HepG2 (cell line): ENCODE measurements at regions not wholly inside any gene's neighbourhood (a gene's known extent, or its start where the extent isn't known, plus 50 kb on each side); places are given as distances from the start of the nearest gene placed in this dataset.

ENCODE experiments used
- ATAC-seq: fragments of 200-7000 bp; cut with Tn5 transposase; 3 replicates; pipeline ENCODE4 v1.9.1; 2020; ENCODE audit warnings: mild to moderate bottlenecking, moderate library complexity
- BruUV-seq: library from RNA; stranded (reverse); fragments of 400-500 nt; replicated peaks from 2 replicates; lab custom pipeline; 2021; lab: Mats Ljungman, UMichigan
- CTCF ChIA-PET: fragments of 300-600 bp; formaldehyde crosslinking; extraction: SDS; loops from one replicate; lab custom pipeline; 2021; ENCODE audit warnings: low total read pairs, inconsistent platforms, low intra/inter-chr PET ratio; lab: Yijun Ruan, JAX
- POLR2A ChIA-PET: fragments of 350-600 bp; sonication (Branson Sonifier 250); formaldehyde crosslinking; loops from one replicate; lab custom pipeline; 2020; ENCODE audit warnings: antibody characterized with exemption, inconsistent platforms; lab: Yijun Ruan, JAX
- DNase-seq: peaks from one replicate; pipeline ENCODE4 v3.0.0-alpha.2; 2015; ENCODE audit warnings: low spot score
- FAIRE-seq: peaks from 3 replicates; lab custom pipeline; 2011; peaks lifted over from hg19 to GRCh38; lab: Jason Lieb, UNC
- H2AFZ ChIP-seq: one replicate; pipeline ENCODE4 v1.6.1; 2011; ENCODE audit warnings: low read length, inconsistent platforms
- H3K27ac ChIP-seq: fragments of 300-600 bp; 3 replicates; pipeline ENCODE4 v1.8.0; 2011; ENCODE audit warnings: mixed run types, mild to moderate bottlenecking, mixed read lengths, low read length, inconsistent platforms; ENCODE audit not compliant: insufficient read depth; ENCODE audit errors: extremely low read length
- H3K27me3 ChIP-seq, 2 experiments: fragments of 200-600 bp in 1 of 2; 2 replicates in 1 of 2; 3 replicates in 1 of 2; pipeline versions ENCODE4 v1.6.0 to v1.8.0; 2011; ENCODE audit warnings: low read length in 2 of 2, mild to moderate bottlenecking in 2 of 2, moderate library complexity in 2 of 2, inconsistent platforms in 1 of 2; ENCODE audit not compliant: insufficient read depth in 2 of 2, control insufficient read depth in 1 of 2
- H3K36me3 ChIP-seq, 2 experiments: fragments of 200-600 bp in 1 of 2; replicated peaks in 1 of 2; 2 replicates in 1 of 2; 3 replicates in 1 of 2; pipeline versions ENCODE4 v1.5.1 to v1.8.0; 2011; ENCODE audit warnings: low read length in 2 of 2, inconsistent platforms in 1 of 2; ENCODE audit not compliant: insufficient read depth in 2 of 2, control insufficient read depth in 1 of 2
- H3K4me1 ChIP-seq: 2 replicates; pipeline ENCODE4 v1.5.1; 2012; ENCODE audit warnings: low read length, inconsistent platforms; ENCODE audit not compliant: insufficient read depth
- H3K4me2 ChIP-seq: 2 replicates; pipeline ENCODE4 v1.6.0; 2011; ENCODE audit warnings: low read depth, low read length, inconsistent platforms
- H3K4me3 ChIP-seq, 3 experiments: fragments of 200-600 bp in 1 of 3; sonication (generic), shearing (Covaris generic) in 1 of 3; replicated peaks in 1 of 3; 2 replicates each; pipeline ENCODE4 v1.5.1; 2011 to 2016; ENCODE audit warnings: low read length in 3 of 3, inconsistent platforms in 2 of 3, low read depth in 2 of 3, mild to moderate bottlenecking in 2 of 3, control low read depth in 1 of 3, mixed read lengths in 1 of 3; ENCODE audit not compliant: insufficient read depth in 1 of 3
- H3K79me2 ChIP-seq: one replicate; pipeline ENCODE4 v1.6.1; 2011; ENCODE audit warnings: low read length, inconsistent platforms; ENCODE audit not compliant: insufficient read depth
- H3K9ac ChIP-seq: 2 replicates; pipeline ENCODE4 v1.6.0; 2011; ENCODE audit warnings: mild to moderate bottlenecking, low read depth, low read length, inconsistent platforms; ENCODE audit not compliant: insufficient read depth
- H3K9me3 ChIP-seq: 2 replicates; pipeline ENCODE4 v1.5.1; 2012; ENCODE audit warnings: mild to moderate bottlenecking, low read length
- H4K20me1 ChIP-seq: 2 replicates; pipeline ENCODE4 v1.6.0; 2011; ENCODE audit warnings: inconsistent platforms, mild to moderate bottlenecking, low read length, moderate library complexity; ENCODE audit not compliant: insufficient read depth
- DPF2 ChIP-seq: sonication (generic); formaldehyde crosslinking; IDR thresholded peaks from 2 replicates; pipeline ENCODE4 v1.4.0; 2020; ENCODE audit warnings: mild to moderate bottlenecking, low read depth, missing genetic modification reagents, borderline replicate concordance
- FOXK1 ChIP-seq: sonication (generic); formaldehyde crosslinking; IDR thresholded peaks from 2 replicates; pipeline ENCODE4 v1.4.0; 2020; ENCODE audit warnings: low read depth, missing genetic modification reagents, borderline replicate concordance
- FOXO1 ChIP-seq: sonication (generic); formaldehyde crosslinking; IDR thresholded peaks from 2 replicates; pipeline ENCODE4 v1.4.0; 2020; ENCODE audit warnings: missing genetic modification reagents
- KDM3A ChIP-seq: IDR thresholded peaks from 2 replicates; pipeline ENCODE4 v1.6.1; 2018; ENCODE audit warnings: low read depth, missing compliant biosample characterization
- KDM5A ChIP-seq: fragments of 200-600 bp; sonication (generic); IDR thresholded peaks from 2 replicates; pipeline ENCODE4 v1.7.0; 2018; ENCODE audit warnings: antibody characterized with exemption, mild to moderate bottlenecking, low read length, borderline replicate concordance
- MEIS2 ChIP-seq: sonication (generic); formaldehyde crosslinking; IDR thresholded peaks from 2 replicates; pipeline ENCODE4 v1.9.0; 2021; ENCODE audit warnings: mild to moderate bottlenecking, missing genetic modification reagents
- PRMT3 ChIP-seq: sonication (generic); formaldehyde crosslinking; IDR thresholded peaks from 2 replicates; pipeline ENCODE4 v1.8.1; 2022; ENCODE audit warnings: low read depth, mild to moderate bottlenecking, moderate library complexity, missing genetic modification reagents, borderline replicate concordance
- SIX4 ChIP-seq: sonication (generic); formaldehyde crosslinking; IDR thresholded peaks from 2 replicates; pipeline ENCODE4 v1.4.0; 2020; ENCODE audit warnings: missing genetic modification reagents
- ZBTB43 ChIP-seq: sonication (generic); formaldehyde crosslinking; conservative IDR thresholded peaks from 2 replicates; pipeline ENCODE4 v1.4.0; 2020; ENCODE audit warnings: missing genetic modification reagents
- ZFP36L2 ChIP-seq: sonication (generic); formaldehyde crosslinking; IDR thresholded peaks from 2 replicates; pipeline ENCODE4 v1.4.0; 2020; ENCODE audit warnings: missing genetic modification reagents
- ZNF121 ChIP-seq: sonication (generic); formaldehyde crosslinking; IDR thresholded peaks from 2 replicates; pipeline ENCODE4 v1.5.0; 2020; ENCODE audit warnings: mild to moderate bottlenecking, missing genetic modification reagents
- ZNF235 ChIP-seq: sonication (generic); formaldehyde crosslinking; IDR thresholded peaks from 2 replicates; pipeline ENCODE4 v1.8.1; 2023; ENCODE audit warnings: mild to moderate bottlenecking, missing genetic modification reagents, borderline replicate concordance
- ZNF615 ChIP-seq: sonication (generic); formaldehyde crosslinking; IDR thresholded peaks from 2 replicates; pipeline ENCODE4 v1.5.0; 2020; ENCODE audit warnings: mild to moderate bottlenecking, missing genetic modification reagents, borderline replicate concordance
- WGBS: methylation state at CpG from one replicate; pipeline ENCODE4 v1.1.6; 2017; ENCODE audit warnings: low lambda C conversion rate; 5-methylcytosine and 5-hydroxymethylcytosine counted together
- in situ Hi-C: cut with HindIII; loops from 2 replicates; pipeline ENCODE4 v1.10.0; 2017; ENCODE audit warnings: low pct_unique_long_range_greater_than_20kb; ENCODE audit not compliant: extremely low pct_ligation_motif_present
- intact Hi-C: fragments of 100-400 bp; cut with micrococcal nuclease; formaldehyde crosslinking; loops from one replicate; pipeline ENCODE4 v1.10.0; 2022; ENCODE audit not compliant: unreplicated experiment
- TF ChIP-seq, protein P1 (sequence below): sonication (generic); formaldehyde crosslinking; IDR thresholded peaks from 2 replicates; pipeline ENCODE4 v1.8.0; 2022; ENCODE audit warnings: mild to moderate bottlenecking, missing genetic modification reagents, moderate library complexity
- TF ChIP-seq, protein P2 (sequence below): sonication (generic); formaldehyde crosslinking; IDR thresholded peaks from 2 replicates; pipeline ENCODE4 v1.8.0; 2022; ENCODE audit warnings: missing genetic modification reagents, mild to moderate bottlenecking, borderline replicate concordance

DNA sequence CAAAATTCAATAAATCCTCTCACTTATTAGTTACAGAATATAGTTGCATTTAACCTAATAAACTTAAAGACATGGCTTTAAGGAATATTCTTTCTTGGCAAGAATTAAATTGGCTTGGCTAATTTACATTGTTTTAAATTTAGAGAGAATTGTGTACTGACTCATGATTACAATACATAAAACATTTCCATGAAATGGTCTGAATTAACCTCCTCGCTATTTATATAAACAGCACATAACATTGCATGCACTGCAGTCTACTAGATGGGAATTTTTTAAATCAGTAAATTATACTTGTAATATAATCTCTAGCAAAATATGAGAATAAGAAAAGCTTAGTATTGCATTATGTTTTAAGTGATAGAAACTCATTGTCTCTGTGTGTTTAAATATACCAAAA is 268.9 kb downstream of the SHOX2 start:
- H3K4me3 ChIP-seq = no peak overlapping the region
- ChIA-PET POLR2A (no interaction called here), CTCF (no interaction called here)
- H2AFZ ChIP-seq = no peak overlapping the region
- in situ Hi-C loops (no loop called here), intact Hi-C loops (no loop called here)
- H3K79me2 ChIP-seq = no peaks in the 10 kb centered on the region
- ATAC-seq (no peak), FAIRE-seq (no peak), DNase-seq (no peak)
- BruUV-seq = no TSS peak
- no peaks in the 10 kb centered on the region for H3K27me3 ChIP-seq
- H3K4me2 ChIP-seq = no peak overlapping the region
- no peak overlapping the region for H3K27ac ChIP-seq
- TF ChIP-seq, protein P1, sequence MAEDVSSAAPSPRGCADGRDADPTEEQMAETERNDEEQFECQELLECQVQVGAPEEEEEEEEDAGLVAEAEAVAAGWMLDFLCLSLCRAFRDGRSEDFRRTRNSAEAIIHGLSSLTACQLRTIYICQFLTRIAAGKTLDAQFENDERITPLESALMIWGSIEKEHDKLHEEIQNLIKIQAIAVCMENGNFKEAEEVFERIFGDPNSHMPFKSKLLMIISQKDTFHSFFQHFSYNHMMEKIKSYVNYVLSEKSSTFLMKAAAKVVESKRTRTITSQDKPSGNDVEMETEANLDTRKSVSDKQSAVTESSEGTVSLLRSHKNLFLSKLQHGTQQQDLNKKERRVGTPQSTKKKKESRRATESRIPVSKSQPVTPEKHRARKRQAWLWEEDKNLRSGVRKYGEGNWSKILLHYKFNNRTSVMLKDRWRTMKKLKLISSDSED = no peak
- TF ChIP-seq KDM3A (CRISPR knock-in tag) = no peak
- no peak for TF ChIP-seq KDM5A
- no peak for TF ChIP-seq PRMT3
- TF ChIP-seq FOXO1 (CRISPR knock-in tag) = no peak
- TF ChIP-seq ZFP36L2 = no peak
- TF ChIP-seq, protein P2, sequence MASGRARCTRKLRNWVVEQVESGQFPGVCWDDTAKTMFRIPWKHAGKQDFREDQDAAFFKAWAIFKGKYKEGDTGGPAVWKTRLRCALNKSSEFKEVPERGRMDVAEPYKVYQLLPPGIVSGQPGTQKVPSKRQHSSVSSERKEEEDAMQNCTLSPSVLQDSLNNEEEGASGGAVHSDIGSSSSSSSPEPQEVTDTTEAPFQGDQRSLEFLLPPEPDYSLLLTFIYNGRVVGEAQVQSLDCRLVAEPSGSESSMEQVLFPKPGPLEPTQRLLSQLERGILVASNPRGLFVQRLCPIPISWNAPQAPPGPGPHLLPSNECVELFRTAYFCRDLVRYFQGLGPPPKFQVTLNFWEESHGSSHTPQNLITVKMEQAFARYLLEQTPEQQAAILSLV (CRISPR knock-in tag) = no peak
- TF ChIP-seq ZBTB43 (CRISPR knock-in tag) = no peak
- TF ChIP-seq ZNF235 (CRISPR knock-in tag) = no peak
- TF ChIP-seq ZNF615 (CRISPR knock-in tag) = no peak
- TF ChIP-seq SIX4 (CRISPR knock-in tag) = no peak
- no peak for TF ChIP-seq FOXK1 (CRISPR knock-in tag)
- no peak for TF ChIP-seq ZNF121 (CRISPR knock-in tag)
- TF ChIP-seq MEIS2 (CRISPR knock-in tag) = no peak
- TF ChIP-seq DPF2 (CRISPR knock-in tag) = no peak
- H3K9ac ChIP-seq = no peak overlapping the region
- no peaks in the 10 kb centered on the region for H3K9me3 ChIP-seq
- H4K20me1 ChIP-seq = no peaks in the 10 kb centered on the region
- no peaks in the 10 kb centered on the region for H3K36me3 ChIP-seq
- 3% methylated on average over 1 of the region's 1 CpG for WGBS
- H3K4me1 ChIP-seq = no peaks in the 10 kb centered on the region
